Endometrium (tissue), 2 donors: ENCODE measurements at regions not wholly inside any gene's neighbourhood (a gene's known extent, or its start where the extent isn't known, plus 50 kb on each side); places are given as distances from the start of the nearest gene placed in this dataset.
"Not testable (repeated sequence)": the region's sequence is repeated elsewhere in the genome, so short reads cannot be mapped to it uniquely, and the experiment has no call there.

Source experiments
- FAIRE-seq: peaks from 2 replicates; lab custom pipeline; 2012; peaks lifted over from hg19 to GRCh38; lab: Jason Lieb, UNC
- donor health status: control.
- donor health status: control.

DNA sequence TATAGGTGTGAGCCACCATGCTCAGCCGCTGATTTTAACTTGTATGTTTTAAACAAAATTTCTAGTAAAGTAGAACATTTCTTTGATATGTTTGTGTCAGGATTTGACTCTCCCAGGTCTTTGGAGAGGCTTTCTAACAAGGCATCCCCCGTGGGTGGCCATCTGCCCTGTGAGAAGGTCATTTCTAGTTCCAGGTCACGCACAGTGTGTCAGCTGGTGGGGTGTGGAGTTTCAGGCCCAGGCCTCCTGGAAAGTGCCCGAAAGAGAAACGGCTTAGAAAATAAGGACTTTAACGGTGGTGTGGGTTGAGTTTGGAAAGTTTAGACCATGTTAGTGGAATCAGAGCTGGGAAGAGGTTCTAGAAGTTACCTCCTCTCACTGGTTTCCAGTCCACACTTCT, 61.0 kb downstream of the SPDYE17 start:
- FAIRE-seq = not testable (repeated sequence)

DNA sequence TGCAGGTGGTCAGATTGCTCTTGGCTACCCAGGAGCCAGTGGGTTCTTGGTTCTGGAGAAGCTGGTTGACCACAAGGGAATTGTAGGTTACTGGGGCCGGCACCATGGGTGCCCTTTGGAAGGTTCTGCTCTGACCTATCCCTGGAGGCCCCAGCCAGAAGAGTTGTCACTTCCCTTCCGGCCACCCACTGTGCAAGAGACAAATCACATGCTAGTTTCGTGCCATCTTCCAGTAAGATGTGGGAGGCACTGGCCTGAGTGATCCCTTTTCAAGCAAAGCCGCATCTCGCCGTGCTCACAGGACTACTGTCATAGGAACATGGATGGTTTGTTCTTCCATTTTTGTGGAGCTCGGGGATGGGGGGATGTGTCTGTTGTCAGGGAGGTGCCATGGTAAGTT, 62.3 kb downstream of the SPDYE17 start:
- not testable (repeated sequence) for FAIRE-seq

- not testable (repeated sequence) for FAIRE-seq
These were observed 66.2 kb downstream of the SPDYE17 start for GRCh38 chr7:76965731-76966548.

DNA sequence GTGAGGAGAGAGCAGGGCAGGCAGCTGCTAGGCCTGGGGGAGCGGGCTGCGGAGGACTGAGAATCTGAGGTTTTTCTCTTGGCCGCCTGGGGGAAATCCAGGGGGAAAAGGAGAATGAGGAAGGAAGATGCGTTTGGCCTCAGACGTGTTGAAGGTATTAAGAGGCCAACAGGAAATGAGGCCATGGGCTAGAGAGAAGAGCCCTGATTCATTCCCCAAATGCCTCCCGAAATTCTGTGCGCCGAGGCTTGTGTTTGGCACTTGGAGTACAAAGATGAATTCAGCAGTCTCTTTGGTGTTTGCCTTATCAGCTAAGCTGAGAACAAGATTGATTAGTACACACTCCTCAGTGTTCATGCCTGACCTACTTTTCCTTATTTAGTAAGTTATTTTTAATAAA, 68.1 kb downstream of the SPDYE17 start:
- not testable (repeated sequence) for FAIRE-seq

GRCh38 chr7:76963061-76963460, 69.1 kb downstream of the SPDYE17 start:
- FAIRE-seq = not testable (repeated sequence)

DNA sequence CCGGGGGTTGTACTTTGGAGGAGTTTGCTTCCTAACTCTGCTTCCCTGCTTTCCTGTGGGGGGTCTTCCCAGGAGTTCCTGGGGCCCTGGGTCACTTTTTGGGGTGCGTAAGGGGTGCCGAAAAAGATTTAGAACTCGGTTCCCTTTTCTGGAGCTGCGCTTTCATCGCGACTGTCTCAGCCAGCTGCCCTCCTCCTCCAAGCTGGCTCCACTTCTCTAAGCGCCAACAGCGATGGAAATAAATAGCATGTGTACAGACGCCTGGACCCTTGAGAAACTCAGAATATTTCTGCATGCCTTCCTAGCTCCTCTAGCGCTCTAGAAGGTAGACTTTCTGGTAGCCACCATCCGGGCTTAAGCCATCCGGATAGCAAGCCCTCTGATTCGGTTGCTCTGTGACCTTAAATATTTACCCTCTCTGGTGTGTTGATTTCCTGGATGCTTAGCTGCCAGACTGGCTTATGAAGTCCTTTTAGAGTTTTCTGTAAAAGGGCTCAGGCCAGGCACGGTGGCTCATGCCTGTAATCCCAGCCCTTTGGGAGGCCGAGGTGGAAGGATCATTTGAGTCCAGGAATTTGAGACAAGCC, 71.7 kb downstream of the SPDYE17 start:
- not testable (repeated sequence) for FAIRE-seq

DNA sequence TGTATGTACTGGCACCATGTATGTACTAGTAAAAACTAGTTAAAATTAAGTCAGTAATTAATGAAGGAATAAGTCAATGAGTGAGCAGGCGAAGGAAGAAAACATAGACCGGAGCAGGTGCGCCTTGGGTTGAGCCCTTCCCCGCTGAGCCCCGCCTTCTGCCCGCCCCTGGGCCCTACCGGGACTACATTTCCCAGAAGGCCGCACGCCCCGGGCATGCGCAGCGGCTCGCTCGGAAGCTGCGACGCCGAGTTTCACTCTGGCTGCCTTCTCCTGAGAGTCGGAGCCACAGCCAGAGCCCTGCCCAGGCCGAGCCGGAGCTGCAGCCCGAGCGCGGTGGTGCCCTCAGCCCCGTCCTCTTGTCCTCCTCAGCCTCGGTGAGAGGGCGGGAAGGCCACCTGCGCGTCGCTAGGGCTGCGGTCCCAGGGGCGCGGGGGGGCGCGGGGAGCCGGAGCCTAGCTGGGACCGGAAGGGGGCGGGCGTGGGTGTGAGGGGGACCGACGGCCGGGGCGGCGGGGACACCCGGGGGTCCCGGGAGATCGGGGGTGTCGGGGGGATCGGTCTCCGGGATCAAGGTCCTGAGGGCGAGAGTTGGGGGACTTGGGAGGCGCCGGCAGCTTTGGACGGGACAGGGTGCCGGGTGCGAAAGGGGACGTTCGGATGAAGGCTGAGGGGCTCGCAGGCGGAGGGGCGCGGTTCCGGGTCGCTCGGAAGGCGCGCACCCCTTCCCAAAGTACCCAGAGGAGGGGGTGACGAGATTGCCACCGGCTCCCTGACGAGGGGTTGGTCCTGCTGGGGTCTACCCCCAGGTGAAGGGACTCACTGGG, 72.4 kb downstream of the SPDYE17 start:
- not testable (repeated sequence) for FAIRE-seq

GRCh38 chr7:76956531-76956930, 75.6 kb downstream of the SPDYE17 start:
- not testable (repeated sequence) for FAIRE-seq

DNA sequence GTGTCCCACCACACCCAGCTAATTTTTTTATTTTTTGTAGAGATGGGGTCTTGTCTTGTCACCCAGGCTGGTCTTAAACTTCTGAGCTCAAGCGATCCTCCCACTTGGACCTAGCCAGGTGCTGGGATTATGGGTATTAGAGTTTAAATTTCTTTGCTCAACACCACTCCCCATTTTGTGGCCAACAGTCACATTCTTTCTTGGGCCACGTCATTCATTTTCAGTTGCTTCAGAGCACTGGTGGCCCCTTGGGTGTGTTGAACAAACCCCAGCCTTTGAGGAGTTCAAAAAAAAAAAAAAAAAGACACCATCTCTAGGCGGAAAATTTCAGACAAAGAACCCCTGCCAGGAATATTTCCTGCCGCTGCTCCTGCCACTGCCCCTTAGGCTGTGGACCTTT, 77.0 kb downstream of the SPDYE17 start:
- FAIRE-seq = not testable (repeated sequence)

DNA sequence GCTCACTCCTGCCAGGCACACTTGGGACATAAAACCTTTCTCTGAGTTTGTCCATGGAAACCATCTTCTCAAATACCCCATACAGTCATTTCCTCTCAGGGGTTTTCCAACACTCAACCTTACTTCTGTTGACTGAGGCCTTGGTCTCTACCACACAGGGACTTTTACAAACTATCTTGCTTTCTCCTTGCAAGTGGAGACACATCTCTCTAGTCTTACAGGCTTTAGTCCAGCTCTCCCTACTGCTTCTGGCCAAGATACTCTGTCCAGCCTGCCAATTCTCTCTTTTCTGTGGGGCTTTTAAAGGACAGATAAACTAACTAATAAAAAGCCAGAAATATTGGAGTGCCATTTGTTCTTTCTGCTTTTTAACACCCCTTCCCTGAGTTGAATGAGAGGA, 87.6 kb downstream of the SPDYE17 start:
- FAIRE-seq = not testable (repeated sequence)

DNA sequence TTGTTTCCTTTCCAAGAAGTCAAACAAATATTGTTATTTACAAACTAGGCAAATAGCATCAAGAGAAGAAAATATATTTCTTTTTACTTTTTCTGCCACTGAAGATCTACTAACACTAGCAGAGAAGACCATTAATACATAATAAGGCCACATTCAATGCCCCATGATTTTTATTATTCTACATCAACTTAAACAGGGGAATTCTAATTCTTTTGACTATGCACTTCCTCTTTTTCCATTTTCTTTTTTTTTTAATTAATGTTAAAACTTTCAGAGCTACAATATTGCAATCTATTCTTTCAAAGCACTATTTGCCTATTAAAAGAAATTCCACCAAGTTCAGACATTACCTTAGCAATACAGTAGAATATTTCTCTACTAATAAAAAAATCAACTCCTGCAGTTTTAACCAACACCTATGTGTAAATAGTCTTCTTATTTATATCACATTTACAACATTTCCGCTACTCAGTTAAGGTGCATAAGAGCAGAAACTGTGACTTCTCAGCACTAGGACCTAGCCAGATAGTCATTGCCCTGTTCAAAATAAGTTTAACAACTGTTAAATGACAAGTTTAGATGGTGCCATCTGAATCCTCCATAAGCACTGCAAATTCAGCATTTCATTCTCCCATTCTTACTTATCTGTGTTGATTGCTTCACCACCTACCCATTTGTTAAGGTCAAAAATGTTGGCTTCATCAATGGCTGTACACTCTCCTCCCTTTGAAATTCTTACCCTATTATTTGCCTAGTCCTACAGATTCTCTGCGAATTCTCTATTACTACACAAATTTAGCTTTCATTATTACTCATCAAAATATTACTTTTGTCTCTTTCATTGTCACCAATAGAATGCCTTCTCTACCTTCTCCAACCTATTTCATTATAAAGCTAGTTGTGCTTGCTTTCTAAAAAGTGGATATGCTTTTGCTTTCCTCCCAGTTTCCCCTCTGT, 90.1 kb downstream of the SPDYE17 start:
- not testable (repeated sequence) for FAIRE-seq

DNA sequence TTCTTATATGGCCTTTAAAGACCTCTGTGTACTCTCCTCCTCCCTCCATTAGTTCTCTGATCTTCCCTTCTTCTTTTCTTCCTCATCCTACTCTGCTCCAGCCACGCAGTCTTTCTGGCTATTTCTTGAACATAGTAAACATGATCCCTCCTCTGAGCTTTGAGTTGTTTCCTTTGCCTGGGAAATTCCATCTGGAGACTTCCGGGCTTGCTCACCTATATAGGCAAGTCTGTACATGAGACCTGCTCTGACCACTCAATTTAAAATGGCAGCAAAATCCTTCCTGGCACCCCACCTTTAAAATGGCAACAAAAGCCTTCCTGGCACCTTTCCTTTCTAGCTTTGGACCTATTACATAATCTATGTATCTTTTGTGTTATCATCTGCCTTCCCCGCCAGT, 94.4 kb downstream of the SPDYE17 start:
- FAIRE-seq = not testable (repeated sequence)

DNA sequence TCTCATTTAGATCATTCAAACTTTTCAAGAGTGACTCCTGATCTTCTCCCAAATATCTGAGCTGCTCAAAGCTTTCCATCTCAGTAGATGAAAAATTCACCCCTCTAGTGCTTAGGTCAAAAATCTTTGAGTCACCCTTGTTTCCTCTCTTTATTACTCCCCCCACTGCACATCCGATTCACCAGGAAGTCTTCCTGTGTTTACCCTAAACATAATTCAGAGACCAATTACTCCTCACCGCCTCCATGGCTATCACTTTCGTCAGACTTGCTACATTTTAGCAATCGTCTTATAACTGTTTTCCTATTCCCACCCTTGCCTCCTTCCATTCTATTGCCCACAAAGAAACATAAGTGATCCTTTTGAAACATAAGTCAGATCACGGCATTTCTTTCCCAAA, 94.8 kb downstream of the SPDYE17 start:
- FAIRE-seq = not testable (repeated sequence)

GRCh38 chr7:76936346-76936745, 95.8 kb downstream of the SPDYE17 start:
- not testable (repeated sequence) for FAIRE-seq

DNA sequence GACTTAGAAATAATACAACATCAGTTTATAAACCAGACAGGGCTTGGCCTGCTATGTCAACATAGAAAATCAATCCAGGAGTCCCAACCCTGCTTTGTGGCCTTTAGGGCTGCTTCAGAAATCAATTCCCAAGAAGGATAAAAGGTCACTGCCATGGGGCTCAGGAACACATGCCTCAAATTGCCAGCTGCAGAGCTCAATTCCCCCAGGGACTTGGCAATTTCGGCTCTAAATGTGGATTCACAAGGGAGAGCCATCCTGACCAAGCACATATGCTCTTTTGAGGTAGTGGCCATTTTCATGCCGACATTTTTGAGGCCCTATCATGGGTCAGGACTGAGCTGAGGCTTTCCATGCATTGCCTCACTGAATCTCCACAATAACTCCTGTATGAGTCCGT, 97.5 kb downstream of the SPDYE17 start:
- FAIRE-seq = not testable (repeated sequence)

DNA sequence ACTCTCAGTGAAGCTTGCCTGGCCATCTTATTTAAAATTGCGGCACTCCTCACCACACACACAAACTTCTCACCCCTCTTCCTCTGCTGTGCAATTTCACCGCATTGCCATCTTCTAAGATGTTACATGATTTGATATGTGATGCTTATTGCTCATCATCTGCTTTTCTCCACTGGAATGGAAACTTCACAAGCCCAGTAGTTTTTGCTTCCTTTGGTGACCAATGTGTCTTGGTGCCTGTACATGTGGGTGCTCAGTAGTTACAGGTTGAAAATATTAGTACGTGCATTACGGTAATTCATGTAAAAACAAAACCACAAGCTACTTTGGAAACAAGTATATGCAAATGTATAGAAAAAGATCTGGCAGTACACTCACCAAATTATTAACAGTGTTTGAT, 99.2 kb downstream of the SPDYE17 start:
- FAIRE-seq = not testable (repeated sequence)

GRCh38 chr7:76931441-76931840, 100.7 kb downstream of the SPDYE17 start:
- FAIRE-seq = not testable (repeated sequence)

DNA sequence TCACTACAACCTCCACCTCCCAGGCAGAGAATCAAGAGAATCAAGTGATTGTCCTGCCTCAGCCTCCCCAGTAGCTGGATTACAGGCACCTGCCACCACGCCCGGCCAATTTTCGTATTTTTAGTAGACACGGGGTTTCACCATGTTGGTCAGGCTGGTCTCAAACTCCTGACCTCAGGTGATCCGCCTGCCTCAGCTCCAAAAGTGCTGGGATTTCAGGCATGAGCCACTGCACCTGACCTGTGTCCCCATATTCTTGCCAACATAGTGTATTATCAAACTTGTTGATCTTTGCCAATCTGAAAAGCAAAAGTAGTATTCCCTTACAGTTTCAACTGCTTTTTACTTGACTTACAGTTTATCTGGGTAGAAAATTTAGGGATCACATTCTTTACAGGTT, 101.7 kb downstream of the SPDYE17 start:
- FAIRE-seq = not testable (repeated sequence)

- not testable (repeated sequence) for FAIRE-seq
These were observed 103.4 kb downstream of the SPDYE17 start for GRCh38 chr7:76928751-76929150.

DNA sequence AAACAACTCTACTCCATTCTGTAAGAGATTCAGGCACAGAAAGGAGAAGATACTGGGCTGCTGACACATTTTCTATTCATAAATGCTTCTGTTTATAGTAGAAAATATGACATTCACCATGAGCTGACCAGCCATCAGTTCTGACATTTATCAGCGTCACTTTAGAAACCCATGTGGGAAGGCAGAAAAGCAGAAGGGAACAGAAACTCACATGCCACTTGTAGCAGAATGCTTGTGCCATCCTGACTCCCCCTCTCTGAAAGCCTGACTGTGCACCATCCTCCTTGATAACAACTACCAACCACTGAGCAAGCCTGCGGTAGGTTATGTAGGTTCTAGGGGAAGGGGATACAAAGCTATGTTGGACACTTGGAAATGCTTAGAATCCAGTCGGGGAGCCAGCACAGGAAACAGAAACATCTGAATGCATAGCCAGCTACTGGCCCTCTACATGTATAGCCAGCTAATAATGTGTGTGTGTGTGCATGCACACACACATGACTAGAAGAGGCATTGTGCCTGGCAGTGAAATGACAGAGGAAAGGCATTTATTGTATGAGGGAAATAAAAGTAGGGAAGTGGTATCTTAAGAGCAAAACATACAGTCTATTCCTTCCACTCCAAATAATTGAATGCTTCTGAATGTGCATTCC, 104.3 kb downstream of the SPDYE17 start:
- FAIRE-seq = not testable (repeated sequence)

DNA sequence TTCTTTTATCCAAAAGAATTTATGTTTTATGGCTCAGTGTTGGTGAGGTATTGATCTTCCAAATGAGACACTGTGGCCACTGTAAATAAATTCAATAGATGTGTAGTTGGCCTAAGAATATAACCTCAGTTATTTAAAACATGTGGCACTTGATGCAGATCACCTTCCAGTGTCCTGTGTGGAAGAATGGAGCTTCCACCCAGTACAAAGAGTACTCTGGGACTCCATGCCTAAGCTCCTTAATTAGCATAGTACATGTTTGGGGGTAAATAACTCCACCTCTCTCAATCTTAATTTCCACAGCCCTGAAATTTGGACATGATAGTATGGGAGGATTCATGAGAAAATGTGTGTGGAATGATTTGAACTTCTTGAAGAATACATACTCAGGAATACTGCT, 105.7 kb downstream of the SPDYE17 start:
- not testable (repeated sequence) for FAIRE-seq
